Kidney glomerular epithelial cell (primary cell): ENCODE measurements at regions not wholly inside any gene's neighbourhood (a gene's known extent, or its start where the extent isn't known, plus 50 kb on each side); places are given as distances from the start of the nearest gene placed in this dataset.

Experiments
- DNase-seq: peaks from one replicate; lab custom pipeline; 2025; lab: John Stamatoyannopoulos, UW

- DNase-seq, result no peak
These were observed 54.5 kb upstream of the FAM78B start for GRCh38 chr1:166221316-166221715.

DNA sequence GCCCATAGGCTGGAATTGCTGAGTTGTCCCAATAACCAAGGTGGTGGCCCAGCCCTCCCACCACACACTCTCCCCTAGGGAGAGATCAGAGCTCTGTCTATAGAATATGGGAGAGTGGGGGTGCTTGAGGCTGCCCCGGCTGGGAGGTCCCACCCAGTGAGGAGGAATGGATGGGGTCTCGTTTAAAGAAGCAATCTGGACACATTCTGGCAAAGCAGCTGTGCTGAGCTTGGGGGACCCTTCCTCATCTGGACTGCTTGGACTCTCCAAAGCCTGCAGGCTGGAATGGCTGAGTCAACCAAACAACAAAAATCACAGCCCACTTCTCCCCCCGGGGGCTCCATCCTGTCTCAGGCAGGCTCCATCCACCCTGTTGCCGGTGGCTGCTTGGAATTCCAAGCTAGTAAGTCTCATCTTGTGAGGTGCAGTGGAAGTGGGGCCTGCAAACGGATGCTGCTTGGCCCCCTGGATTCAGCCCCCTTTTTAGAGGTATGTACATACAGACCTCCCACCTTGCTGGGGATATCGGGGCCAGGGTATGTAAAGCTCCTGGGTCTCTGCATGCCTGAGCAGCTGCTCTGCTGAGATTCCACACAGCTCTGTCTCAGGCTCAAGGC, 67.1 kb upstream of the FAM78B start:
- DNase-seq, result no peak

DNA sequence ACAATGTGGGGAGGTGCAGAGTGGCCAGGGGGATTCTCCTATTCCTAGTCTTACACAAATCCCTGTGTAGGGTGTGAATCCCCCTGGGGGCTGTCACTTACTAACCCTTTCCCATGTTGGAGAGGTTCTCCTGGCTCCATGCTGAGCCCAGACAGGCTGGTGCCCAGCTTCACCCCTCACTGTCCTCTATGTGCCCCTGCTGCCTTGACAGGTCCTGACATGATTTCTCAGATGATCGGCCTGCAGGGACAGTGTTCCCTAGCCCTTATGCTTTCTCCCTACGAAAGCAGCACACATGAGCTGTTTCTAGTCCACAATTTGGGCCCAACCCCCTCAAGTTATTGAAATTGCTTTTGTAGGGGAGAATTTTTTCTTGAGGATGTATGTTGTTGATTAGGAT, 68.9 kb upstream of the FAM78B start:
- no peak for DNase-seq

GRCh38 chr1:166237675-166238074, 70.9 kb upstream of the FAM78B start:
- no peak for DNase-seq

GRCh38 chr1:166253076-166253779, 86.4 kb upstream of the FAM78B start:
- DNase-seq, result no peak

DNA sequence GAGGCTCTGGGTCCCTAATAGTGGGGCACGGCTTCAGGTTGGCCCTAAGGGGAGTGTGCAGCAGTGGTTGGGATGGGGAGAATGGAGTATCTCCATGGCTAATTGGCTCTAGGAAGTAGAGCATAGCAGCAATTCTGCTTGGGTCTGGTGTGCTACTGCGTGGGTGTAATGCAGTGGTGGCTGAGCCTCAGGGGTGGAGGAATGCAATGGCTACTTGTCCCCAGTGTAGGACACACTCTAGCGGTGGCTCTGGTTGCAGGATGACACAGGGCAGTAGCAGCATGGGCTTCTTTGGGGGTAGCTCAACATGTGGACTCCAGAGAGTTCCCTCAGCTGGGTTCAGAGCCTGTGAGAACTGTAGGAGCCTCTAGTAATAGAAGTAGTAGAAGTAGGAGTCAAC, 91.2 kb upstream of the FAM78B start:
- DNase-seq, result no peak

DNA sequence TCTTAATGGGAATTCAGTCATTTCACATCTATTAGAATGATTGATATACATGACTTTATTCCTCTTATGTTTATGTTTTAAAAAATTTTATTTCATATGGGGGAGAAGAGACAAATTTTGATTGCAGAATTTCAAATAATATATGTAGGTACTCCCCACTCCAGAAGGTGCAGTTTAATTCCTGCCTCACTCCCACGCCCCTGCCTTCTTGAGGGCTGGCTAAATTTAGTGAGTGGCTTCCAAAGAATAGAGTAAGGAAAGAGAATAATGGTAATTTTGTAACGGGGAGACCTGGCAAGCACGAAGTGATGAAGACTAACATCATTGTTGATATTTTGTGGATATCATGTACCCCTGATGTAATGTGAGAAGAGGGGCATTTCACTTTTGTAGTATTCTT, 94.7 kb upstream of the FAM78B start:
- DNase-seq, result no peak

DNA sequence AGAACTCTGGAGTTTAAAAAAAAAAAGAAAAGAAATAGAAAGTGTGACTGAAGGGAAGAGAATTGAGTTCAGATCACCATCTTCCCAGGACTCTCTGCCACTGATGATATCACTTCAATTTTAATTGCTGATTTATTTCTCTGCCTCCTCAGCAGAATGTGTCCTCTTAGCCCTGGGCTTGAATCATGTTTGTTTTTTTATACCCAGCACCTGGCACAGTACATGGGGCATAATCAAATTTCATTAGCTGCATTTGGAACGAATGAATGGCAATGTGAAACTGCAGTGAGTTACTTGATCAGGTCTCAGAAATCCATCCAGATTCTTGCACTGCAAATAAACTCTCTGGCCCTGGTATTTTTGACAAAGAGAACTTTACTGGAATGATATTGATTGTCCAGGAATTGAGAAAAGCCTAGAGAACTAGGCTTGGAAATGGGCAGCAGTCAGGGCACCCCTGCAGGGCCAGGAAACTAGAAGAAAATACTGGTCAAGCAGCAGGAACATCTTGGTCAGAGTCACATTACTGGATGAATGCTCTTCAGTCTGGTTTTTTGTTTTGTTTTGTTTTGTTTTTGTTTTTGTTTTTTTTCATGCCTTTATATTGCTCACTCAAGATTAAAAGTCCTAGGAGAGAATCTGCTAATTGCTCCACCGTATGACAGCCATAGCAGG, 103.8 kb upstream of the FAM78B start:
- no peak for DNase-seq

DNA sequence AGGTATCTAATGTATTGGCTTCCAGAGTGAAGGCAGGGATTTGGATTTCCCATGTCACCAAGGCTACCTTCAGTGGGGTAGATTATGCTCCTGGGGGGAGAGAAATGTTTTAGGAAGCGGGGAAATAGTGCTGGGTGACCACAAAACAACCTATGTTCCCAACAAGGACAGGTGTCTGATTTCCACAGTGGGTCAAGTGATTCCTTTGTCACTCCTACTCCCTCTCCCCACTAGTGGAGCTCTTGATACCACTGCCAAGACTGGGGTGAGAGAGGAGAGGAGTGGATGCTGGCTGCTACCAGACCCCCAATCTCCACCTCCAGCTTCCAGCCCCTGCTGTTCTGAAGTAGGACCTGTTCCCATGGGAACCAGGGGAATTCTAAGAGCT, 104.3 kb upstream of the FAM78B start:
- no peak for DNase-seq

GRCh38 chr1:166272155-166272554, 105.4 kb upstream of the FAM78B start:
- no peak for DNase-seq

DNA sequence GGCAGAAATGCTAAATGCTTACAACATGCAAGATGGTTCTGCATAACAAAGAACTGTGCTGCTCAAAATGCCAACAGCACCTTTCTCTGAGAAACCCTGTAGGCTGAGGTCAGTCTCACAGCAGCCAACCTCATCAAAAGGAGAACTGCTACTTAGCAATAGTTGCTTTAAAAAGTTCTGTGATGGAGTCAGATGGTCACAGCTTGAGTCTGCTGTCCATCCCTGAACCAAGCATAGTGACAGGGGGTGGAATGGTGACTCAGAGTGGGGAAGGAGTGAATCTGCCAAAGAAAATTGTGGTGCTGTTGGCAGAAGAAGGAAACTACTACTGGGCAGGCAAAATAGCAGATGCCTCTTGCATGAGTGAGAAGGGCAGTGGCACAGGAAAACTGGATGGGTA, 106.0 kb upstream of the FAM78B start:
- DNase-seq, result no peak

GRCh38 chr1:166273618-166274017, 106.8 kb upstream of the FAM78B start:
- DNase-seq, result no peak

DNA sequence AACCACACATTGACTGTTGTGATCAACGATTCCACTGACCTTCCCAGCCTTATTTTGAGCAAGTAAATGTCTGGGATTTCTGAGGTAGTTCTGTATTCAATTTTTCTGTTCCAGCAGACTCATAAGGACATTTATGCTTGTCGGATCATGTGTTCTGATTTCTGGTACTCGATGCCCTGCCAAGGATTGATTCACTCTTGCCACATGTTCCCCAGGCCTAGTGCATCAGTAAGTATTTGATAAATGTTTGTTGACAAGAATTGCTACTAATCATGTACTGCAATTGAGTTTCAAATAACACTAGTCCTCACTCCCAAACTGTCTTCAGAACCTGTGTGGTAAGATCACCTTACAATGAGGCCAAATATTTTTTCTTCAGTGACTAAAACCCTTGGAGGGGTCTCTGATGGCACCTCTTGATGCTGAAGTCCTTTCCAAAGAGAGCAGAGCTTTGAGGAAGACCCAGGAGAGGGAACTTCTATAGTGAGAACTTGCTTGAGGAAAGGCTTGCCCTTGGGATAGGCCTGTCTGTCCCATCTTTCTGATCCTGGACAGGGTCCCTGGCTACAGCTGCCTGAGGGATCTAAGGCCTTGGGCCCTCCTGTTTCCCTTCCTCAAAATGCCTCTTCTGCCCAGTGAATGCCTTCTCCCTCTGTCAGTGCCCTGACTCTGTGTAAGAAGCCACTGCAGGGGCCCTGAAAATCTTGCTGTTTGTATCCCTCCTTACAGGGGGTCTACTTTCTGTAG, 115.8 kb upstream of the FAM78B start:
- no peak for DNase-seq

- no peak for DNase-seq
These were observed 116.4 kb upstream of the FAM78B start for GRCh38 chr1:166283190-166283589.

DNA sequence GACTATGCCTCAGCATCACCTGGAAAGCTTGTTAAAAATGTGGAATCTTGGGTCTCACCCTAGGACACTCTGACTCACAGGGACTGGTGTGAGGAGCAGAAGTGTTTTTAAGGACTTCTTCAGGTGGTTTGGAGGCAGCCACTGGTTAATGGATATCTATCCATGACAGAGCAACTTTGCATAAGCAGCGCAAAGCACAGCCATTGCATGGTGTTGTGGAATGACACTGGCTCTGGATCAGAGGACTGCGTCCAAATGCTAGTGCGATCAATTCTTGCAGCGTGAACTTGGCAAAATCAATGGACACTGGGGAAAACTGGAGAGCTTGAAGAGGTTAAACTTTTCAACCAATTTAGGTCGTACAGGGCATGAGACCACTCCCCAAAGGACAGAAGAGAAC, 116.8 kb upstream of the FAM78B start:
- DNase-seq, result no peak

DNA sequence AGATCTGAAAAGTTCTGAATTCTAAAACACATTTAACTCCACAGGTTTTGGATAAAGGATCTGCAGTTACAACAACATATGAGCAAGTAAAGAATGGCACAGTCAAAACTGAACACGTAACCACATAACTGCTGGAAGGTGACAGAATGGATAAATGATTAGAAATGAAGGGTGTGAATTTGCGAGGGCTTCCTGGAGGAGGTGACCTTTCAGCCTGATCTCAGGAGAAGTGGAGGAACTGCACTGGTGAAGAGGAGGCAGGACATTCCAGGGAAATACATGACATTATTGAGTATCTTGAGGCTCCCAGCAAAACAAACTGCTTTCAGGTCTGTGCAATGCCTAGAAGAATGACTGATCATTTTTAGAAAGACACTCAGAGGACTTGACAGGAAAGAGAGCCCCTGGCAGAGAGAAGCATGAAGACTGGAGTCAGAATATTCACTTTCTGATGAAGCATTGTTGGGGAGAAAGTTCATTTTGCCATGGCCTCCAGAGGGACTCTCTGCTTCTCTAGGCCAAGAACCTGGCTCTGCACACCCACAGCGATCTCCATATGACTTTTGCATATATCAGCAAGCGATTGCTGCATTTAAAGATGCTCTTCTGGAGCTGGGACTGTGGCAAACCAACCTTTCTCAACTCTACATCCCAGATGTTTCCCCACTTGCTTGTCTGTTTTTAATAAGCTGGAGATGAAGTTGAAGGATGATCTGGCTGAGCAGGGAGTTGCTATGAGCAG, 122.7 kb upstream of the FAM78B start:
- no peak for DNase-seq

- DNase-seq, result no peak
These were observed 128.9 kb upstream of the FAM78B start for GRCh38 chr1:166295656-166296055.

DNA sequence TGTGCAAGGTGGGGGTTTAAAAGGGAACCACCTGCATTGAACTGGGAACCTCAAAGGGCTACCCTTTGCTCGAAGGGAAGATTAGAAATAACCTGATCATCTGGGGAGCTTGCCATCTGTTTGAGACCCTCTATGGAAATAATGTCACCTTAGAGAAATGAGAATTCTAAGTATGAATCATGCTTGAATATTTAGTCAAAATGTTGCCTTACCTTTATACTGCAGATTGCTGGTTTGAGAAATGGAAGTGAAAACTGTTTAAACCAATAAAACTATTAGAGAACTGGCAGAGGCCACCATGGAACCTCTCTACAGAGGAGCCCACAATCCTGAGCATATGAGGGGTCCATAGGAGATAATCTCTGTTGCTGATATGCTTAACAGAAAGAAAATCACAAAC, 131.2 kb upstream of the FAM78B start:
- no peak for DNase-seq

GRCh38 chr1:166300767-166301166, 134.0 kb upstream of the FAM78B start:
- DNase-seq, result no peak

GRCh38 chr1:166302989-166303758, 136.4 kb upstream of the FAM78B start:
- DNase-seq, result no peak

DNA sequence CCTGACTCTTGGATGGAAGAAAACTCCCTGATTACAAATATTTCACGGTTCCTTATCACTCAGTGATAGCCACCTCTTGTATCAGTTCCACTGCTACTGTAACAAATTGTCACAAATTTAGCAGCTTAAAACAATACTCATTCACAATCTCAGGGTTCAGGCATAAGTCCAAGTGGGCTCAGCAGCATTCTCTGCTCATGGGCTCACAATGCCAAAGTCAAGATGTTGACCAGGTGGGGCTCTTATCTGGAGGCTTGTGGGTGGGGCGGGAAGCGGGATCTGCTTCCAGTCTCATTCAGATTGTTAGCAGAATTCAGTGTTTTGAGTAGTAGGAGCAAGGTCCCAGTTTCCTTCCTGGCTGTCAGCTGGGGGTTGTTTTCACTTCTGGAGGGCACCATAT, 137.3 kb upstream of the FAM78B start:
- DNase-seq, result no peak
